Stimulated activated CD4-positive, alpha-beta T cell treated with anti-CD3 and anti-CD28 coated beads, Interleukin-2, amount 100 ng/mL, for 4 hours (primary cell): ENCODE measurements at regions not wholly inside any gene's neighbourhood (a gene's known extent, or its start where the extent isn't known, plus 50 kb on each side); places are given as distances from the start of the nearest gene placed in this dataset.
"Not testable (repeated sequence)": the region's sequence is repeated elsewhere in the genome, so short reads cannot be mapped to it uniquely, and the experiment has no call there.

Experiments
- DNase-seq: peaks from one replicate; pipeline ENCODE4 v3.0.0-alpha.2; 2020; ENCODE audit warnings: low read depth

DNA sequence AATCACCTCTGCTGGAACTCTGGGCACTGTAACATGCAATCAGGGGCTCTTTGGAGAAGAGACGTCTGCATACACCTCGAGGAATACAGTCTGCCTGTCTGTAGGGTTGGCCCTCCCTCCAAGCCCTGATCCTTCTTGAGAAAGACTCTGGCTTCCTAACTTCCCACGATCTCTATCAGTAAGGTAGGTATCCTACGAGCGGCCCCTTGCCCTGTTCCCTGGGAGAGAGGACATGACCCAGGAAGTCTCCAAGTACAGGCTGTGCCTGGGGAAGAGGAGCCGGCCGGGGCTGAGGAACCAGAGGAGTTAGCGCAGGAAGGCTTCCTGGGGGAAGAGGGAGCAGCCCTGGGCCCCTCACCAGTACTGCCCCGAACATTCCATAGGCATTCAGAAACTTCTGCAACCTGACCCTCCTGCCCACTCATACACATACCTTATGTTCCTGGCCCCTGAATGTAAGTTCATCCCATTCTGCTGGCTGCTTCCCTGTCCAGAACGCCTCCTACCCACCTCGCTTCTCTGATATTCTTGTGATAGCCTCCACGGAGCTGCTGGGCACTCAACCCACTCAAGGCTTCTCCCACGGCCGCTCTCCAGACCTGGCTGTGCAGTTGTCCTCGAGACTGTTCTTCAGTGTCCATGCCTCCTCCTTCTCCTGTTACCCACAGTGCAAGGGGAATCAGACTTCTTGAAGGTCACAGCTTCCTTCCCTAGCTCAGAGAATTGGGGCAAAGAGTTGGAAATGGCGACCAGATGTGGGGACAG lies 116.1 kb downstream of the CYP26B1 start:
- DNase-seq, result no peak

DNA sequence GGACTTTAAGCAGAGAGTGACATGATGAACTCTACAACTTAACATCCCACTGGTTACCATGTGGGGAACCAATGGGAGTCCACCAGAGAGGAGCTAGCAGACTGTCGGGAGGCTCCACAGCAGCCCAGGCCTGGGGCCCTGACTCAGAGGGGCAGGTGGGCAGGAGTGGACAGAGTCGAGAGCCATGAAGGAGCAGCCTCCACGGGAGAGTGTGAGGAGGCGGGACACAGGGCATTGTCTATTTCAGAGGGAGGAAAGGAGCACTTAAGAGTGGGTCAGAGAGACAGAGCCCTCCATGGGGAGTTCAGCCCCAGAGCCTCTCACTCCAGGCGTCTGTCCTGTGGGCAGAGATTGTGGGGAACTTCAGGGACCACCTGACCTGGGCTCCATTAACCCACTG lies 118.7 kb downstream of the CYP26B1 start:
- DNase-seq, result no peak

DNA sequence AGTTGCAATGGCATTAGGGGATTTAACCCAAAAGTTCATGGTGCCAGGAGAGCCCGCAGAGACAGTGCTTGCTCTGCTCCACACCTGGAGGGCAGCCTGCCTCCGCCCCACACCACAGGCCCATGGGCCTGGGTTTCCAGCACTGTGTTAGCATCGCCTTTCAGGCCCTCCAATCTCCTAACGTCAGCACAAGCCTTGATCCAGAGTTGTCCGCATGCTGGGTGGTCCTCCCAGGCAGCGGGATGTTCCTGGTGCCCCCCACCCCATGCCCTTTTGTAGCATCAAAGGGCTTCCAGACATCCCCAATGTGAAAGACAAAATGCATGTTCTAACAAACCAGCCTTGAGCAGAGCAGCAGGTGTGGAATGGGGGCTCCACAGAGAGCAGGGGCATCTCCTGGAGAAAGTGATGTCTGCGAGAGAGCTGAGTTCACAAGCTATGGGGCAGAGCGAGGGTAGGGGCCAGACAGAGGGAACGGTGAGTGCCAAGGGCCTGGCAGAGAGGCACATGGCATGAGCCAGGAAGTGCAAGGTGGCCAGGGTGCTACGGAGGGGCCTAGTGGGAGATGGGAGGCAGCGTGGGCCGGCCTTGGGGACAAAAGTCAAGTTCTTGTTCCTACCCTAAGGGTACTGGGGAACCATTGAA lies 119.2 kb downstream of the CYP26B1 start:
- no peak for DNase-seq

DNA sequence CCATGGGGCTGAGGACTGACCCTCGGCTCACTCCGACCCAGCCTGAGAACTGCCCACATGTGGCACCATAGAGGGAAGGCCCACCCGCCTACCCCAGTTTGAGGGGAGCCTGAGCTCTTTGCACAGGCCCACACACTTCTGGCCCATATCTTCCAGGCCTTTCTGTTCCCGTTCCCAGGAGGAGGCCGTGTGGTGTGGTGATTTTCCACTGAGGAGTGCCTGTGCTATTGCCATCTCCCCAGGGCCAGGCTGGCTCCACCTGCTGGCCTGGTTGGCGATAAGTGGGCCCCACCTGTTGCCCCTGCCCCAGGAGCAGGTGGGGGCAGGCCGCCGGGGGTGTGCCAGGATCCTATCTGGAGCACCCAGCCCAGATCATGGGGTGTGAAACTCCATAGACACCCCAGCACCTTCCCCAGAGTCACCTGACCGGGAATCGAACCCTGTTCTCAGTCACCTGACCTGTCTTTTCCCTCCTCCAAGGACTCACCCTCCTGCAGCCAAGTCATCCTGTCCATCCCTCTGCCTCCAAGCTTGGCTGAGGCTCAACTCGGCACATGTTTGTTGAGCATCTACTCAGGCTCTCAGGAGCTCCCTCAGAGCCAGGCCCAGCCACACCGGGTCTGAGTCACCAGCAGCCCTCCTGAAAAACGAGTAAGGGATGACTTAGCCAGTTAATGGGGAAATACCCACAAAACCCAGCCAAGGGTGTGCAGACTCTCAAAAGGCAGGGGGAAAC lies 120.1 kb downstream of the CYP26B1 start:
- DNase-seq, result no peak

DNA sequence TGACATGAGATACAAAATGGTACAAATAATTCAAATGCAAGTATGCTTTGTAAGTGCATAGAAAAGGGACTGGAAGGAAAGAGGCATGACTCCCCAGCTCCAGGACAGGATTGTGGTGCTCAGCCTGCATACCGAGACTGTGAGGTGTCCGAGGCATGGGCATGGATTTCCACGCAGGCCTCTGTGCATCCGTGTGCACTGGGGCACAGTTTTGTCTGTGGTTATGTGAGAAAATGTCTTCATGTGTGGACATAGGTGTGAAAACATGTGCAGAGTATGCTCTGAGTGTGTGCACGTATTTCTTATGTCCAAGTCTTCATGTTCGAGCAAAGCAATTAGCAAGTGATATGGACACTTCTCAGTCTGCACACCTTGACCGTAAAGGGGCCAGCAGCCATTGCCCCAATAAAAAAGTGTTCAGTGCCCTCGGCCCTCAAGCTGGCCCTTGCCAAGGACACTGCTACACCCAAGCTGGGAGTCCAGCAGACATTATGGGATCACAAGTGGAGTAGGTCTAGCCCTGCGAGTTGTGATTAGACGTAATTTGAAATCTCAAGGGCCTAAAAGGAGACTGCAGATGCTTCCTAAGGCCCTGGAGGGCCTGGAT lies 120.7 kb downstream of the CYP26B1 start:
- DNase-seq, result no peak

DNA sequence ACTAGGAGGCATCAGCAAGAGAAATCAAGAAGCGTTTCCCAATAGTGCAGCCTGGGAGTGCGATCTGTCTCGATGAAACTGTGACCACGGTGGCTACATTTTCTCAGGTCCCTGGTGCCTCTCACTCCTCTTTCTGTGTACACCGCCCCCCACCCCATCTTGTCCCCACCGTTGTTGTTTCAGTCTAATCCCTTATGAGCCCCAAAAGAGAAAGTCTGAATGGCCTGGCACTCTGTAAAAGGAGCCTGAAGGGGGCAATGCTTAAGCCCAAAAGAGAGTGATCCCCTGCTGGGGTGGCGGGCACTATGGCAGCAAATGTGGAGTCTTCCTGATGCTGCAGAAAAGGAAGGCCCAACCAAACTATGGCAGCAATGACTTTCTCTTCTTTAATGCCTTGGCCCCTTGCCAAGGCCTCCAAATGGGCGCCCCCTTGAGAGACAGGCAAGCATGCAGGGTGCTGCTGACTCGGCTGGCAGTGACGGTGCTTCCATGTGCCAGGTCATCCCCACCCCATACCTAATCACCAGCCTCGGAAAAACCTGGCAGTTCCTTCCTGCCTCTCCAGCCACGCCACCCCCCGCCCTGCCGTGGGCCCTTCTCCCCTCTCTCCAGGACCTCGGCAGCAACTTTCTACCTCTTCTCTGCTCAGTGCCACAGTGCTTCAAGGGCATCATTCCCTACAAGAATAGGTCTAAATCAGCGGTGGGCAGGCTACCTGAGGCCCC lies 123.0 kb downstream of the CYP26B1 start:
- DNase-seq, result no peak

DNA sequence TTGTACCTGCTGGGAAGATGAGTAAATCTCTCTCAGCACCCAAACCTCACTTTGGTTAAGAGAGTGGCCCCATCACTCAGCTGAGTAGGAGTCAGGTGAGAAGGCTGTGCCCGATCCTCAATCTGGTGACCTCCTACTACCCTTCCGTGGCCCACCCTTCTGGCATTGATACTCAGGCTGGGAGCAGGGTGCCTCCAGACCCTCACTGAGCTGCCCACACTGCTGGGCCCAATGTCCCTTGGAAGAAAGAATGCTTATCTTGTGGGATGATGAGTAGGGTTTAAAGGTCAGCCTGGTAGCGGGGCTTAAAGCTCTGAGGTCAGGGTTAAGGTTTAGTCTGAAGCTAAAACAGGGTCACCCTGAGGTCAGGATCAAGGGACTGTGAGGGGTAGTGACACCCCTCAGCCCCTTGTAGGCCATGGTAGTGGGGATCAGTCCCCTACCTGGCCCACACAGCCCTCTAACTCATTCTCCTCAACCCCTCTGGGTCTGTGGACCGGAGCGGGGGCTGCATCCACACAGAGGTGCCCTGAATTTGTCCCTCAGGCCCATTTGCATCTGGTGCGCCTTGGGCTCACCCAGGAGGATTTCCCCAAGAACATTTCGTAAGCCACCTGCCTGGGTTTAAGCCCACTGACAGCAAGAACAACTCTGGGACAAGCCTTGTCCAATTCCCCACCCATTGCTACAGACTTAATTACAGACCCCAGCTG lies 123.8 kb downstream of the CYP26B1 start:
- DNase-seq, result no peak

DNA sequence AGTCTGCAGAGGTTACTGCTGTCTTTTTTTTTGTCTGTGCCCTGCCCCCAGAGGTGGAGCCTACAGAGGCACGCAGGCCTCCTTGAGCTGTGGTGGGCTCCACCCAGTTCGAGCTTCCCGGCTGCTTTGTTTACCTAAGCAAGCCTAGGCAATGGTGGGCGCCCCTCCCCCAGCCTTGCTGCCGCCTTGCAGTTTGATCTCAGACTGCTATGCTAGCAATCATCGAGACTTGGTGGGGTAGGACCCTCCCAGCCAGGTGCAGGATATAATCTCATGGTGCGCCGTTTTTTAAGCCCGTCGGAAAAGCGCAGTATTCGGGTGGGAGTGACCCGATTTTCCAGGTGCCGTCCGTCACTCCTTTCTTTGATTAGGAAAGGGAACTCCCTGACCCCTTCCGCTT lies 126.3 kb downstream of the CYP26B1 start:
- not testable (repeated sequence) for DNase-seq

DNA sequence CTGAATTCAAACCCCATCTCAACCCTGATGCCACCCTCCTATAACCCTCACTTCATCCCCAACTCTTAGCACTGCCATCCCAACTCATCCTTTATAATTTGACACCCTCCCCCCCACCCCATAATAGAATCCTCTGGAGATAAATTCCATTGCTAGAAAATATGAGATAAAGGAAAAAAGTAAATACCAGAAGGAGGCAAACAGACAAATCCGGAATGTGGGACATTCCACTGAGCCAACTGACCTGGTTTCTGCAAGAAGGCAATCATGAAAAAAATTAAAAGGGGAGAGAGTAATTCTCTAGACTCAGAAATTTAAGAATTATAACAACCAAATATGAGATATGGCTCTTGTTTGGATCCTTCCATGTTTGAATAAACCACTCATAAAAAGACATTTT lies 132.4 kb downstream of the CYP26B1 start:
- no peak for DNase-seq

DNA sequence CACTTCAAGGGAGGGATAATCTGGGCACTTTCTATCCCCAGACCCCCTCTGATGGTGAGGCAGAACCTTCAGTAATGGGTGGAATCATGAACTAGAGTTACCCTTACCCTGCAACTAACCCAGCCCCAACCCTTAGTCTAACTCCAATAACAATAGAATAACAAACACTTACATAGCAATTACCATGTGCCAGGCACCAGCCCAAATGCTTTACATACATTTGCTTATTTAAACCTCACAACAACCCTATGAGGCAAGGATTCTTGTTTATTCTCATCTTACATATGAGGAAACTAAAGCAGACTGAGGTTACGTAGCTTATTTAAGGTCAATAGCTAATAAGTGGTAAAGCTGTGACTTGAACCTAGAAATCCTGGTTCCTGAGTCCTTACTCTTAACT lies 132.8 kb downstream of the CYP26B1 start:
- DNase-seq, result no peak

DNA sequence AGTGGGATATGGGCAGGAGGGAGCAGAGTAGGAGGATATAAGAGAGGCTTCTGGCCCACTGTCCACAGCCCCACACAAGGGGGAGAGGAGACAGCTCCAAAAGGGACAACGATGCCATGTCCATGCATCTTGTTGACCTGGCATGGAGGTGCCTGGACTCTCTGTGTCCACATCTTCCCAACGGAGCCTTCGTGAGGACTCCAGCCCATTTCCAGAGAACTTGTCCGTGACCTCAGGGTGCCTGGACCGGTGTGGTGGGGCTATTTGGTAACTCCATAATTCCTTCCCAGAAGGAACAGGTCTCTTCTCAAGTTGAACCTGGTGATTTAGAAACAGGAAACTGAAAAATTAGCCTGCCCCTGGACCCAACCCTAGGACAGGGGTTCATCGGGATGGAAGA lies 133.9 kb downstream of the CYP26B1 start:
- no peak for DNase-seq

DNA sequence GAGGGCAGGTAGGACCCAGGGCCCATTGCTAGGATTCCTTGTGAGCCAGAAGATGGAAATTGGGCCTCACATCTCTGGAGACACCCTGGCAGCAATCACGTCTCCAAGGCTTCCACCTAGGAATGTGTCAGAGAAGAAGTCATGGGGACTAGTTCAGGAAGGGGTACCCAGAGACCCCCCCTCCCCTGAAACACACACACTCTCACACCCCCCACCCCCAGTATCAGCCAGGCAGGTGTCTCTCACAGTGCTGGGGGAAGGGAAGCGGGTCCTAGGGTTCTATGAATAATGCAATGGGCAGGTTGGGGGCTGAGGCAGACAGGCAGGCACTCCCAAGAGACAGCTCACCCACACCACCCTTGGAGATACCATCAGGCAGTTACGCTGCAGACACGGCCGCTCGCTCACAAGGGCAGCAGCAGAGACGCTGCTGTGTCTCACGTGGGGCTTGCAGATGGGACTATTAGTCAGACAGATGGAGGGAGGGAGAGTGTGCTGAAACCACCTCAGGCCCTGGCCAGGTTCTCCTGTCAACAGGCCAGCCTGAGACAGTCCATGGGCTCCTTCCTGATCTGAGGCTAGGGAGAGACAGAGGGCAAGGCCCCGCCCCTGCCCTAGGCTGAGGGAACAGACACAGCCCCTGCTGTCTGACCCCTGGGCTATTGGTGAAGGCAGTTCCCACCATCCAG lies 134.6 kb downstream of the CYP26B1 start:
- DNase-seq, result no peak

DNA sequence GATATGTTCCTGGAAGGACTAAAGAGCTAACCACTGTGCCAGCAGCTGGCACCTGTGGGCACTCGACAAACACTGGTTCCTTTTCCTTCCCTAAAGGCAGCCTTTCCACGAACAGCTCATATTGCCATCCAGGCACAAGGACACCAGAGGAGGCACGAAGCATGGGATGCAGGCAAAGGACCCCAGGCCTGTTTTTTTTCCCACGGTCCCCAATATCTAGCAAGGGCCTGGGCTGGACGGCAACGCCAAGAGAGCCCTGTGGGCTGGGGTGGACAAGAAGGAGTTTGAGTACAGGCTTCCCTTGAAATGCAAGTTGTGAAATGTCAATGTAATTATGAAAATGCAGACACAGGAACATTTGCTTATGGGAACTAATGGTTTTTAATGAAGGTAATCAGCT lies 135.9 kb downstream of the CYP26B1 start:
- DNase-seq, result no peak

DNA sequence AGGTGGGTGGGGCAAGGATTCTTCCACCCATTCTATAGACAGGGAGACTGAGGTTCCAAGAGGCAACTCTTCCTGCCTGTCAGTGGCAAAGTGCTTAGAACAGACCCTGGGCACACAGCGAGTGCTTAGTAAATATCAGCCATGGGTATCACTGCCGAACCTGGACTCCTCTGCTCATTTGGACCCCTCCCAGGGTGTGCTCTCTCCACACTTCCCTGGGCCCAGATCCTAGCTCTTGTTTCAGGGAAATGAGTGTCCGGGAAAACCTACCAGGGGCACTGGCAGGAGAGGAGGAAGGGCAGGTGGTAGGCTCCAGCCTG lies 136.3 kb downstream of the CYP26B1 start:
- no peak for DNase-seq

DNA sequence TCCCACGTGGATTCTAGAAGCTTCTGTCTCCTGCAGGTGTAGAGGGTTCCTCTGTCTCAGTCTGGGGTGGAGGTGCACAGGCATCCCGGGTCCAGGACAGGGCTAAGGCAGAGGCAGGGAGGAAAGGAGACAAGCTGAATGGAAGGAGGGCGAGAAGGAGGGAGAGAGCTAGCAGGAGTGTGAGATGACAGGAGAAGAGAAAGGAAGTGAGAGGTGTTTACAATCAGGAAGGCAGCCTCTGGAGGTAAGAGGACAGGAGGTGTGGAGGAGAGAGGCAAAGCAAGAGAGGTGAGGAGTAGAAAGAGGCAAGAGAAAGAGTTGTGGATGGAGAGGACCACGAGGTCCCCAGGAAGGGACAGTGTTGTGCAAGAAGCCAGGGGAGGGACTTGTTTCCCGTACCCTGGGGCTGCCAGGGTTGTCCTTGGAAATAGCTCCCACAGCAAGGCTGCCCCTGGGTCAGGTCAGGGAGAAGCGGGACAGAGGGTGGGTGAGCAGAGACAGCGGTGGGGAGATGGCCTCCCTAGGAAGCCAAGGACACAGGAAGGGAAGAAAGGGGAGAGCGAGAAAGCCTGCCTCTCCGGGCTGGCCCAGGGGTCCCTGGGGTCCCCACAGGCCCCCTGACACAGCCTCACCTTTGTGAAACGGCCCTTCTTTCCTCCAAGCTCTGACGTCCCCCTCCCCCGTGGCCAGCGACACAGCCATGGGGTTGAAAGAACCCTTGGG lies 136.9 kb downstream of the CYP26B1 start:
- DNase-seq, result no peak

DNA sequence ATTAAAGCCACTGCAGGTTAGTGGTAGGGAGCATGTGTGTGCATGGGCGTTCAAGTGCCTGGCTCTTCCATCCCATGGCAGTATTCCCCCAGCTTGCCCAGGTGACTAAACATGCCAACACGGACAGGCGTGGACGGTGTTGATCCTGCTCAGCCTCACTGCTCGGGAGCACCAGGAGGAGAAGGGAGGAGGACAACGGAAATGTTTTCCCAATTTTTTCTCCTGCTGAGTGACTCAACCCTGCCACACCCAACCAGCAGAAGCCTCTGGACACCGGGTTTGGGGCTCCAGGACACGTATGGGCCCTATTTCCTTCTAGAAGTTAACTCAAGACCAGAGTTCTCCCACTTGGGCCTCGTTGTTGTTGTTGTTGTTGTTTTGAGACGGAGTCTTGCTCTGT lies 139.1 kb downstream of the CYP26B1 start:
- no peak for DNase-seq

DNA sequence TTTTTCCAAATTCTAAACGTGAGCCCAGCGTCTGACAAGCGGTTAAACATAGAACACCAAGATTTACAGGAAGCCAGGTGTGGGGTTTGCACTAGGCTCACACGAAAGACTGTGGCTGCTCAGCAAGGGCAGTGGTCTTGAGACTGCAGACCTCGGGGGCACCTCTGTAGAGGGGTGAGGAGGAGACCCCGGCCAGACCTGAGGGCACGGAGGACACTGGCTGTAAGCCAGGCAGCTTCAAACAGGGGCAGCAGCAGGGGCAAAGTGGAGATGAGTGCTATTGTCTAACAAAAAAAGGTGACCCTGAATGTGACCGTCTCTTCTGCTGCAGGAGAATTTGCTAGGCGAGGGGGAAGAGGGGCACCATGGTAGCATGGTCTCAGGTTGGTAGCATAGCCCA lies 140.3 kb downstream of the CYP26B1 start:
- no peak for DNase-seq

DNA sequence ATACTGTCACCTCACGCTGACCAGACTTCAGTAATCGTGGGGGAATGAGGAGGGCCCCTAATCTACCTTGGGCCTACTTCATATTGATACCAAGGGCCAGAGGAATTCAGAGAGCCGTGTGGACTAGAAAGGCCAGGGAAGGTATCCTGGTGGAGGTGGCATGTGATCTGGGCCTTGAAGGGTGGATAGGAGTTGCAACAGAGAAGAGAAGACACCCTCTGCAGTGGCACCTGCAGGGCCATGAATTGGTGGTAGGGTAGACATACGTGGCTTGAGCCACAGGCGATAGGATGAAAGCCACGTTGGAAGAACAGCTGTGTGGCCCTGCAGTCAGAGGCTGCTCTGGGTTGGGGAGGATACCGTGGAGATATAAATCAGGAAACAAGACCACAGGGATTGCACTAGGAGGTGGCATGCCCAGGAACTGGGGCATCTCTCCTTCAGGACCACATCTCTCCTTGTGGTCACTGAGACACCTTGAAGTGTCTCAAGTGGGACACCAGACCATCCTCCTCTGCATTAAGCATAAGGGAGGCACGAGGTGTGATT lies 141.4 kb downstream of the CYP26B1 start:
- no peak for DNase-seq

DNA sequence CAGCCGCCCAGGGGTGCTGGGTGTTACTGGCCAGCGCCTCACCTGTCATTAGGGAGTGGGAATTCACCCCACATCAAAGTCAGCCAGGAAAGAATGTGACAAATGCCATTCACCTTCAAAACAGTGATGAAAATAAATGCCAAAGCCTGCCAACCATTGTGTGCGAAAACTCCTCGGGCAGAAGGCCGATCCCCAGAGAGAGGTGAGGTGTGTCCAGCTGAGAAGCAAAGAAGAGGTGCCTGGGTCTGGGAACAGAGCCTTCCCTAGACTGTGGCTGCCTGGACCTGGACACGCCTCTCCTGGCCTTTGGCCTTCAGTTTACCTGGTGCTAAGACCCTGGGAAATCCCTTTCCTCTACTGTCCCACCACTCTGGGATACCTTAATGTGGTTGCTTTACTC lies 142.7 kb downstream of the CYP26B1 start:
- DNase-seq, result no peak
